SK-N-SH treated with all-trans-retinoic acid at 6 μM for 48 hours (cell line): ENCODE measurements at regions not wholly inside any gene's neighbourhood (a gene's known extent, or its start where the extent isn't known, plus 50 kb on each side); places are given as distances from the start of the nearest gene placed in this dataset.
A peak's percentile ranks its signal among the peaks of the same experiment; 100 is the strongest.

Experiments
- ATAC-seq: fragments of 200-7000 bp; cut with Tn5 transposase; 3 replicates; pipeline ENCODE4 v1.9.1; 2020; ENCODE audit warnings: mild to moderate bottlenecking, moderate library complexity
- ARNTL ChIP-seq: fragments of 450-650 bp; formaldehyde crosslinking; IDR thresholded peaks from 2 replicates; pipeline ENCODE4 v1.5.0; 2020; ENCODE audit warnings: low read depth, mild to moderate bottlenecking, moderate library complexity, borderline replicate concordance
- BACH2 ChIP-seq: fragments of 250-450 bp; sonication (Bioruptor Pico); IDR thresholded peaks from 2 replicates; pipeline ENCODE4 v1.9.0; 2021; ENCODE audit warnings: mild to moderate bottlenecking, borderline replicate concordance
- CSDC2 ChIP-seq: fragments of 250-450 bp; sonication (Bioruptor Pico); IDR thresholded peaks from 2 replicates; pipeline ENCODE4 v1.5.0; 2020; ENCODE audit warnings: mild to moderate bottlenecking, moderate library complexity
- ESRRG ChIP-seq: fragments of 250-450 bp; sonication (Bioruptor Pico); IDR thresholded peaks from 2 replicates; pipeline ENCODE4 v1.6.1; 2021; ENCODE audit warnings: mild to moderate bottlenecking
- GLIS3 ChIP-seq: fragments of 250-450 bp; sonication (Bioruptor Pico); IDR thresholded peaks from 2 replicates; pipeline ENCODE4 v1.5.0; 2020; ENCODE audit warnings: mild to moderate bottlenecking, moderate library complexity
- ISL1 ChIP-seq: fragments of 250-450 bp; sonication (Bioruptor Pico); IDR thresholded peaks from 2 replicates; pipeline ENCODE4 v2.1.2; 2022; ENCODE audit warnings: mild to moderate bottlenecking, moderate library complexity
- OSR1 ChIP-seq: fragments of 250-450 bp; sonication (Bioruptor Pico); IDR thresholded peaks from 2 replicates; pipeline ENCODE4 v1.8.0; 2022; ENCODE audit warnings: moderate library complexity, mild to moderate bottlenecking, inconsistent platforms
- PPARA ChIP-seq: fragments of 250-450 bp; sonication (Bioruptor Pico); IDR thresholded peaks from 2 replicates; pipeline ENCODE4 v1.5.0; 2020; ENCODE audit warnings: mild to moderate bottlenecking, borderline replicate concordance
- TOX ChIP-seq: fragments of 250-450 bp; sonication (Bioruptor Pico); IDR thresholded peaks from 2 replicates; pipeline ENCODE4 v1.8.0; 2021; ENCODE audit warnings: mild to moderate bottlenecking, moderate library complexity, borderline replicate concordance
- ZFP3 ChIP-seq: fragments of 250-450 bp; sonication (Bioruptor Pico); IDR thresholded peaks from 2 replicates; pipeline ENCODE4 v1.5.0; 2020; ENCODE audit warnings: mild to moderate bottlenecking, moderate library complexity
- ZNF565 ChIP-seq: fragments of 450-650 bp; formaldehyde crosslinking; conservative IDR thresholded peaks from 2 replicates; pipeline ENCODE4 v1.5.0; 2020; ENCODE audit warnings: low read depth, mild to moderate bottlenecking, moderate library complexity
- ZNF70 ChIP-seq: fragments of 450-650 bp; formaldehyde crosslinking; IDR thresholded peaks from 2 replicates; pipeline ENCODE4 v1.5.0; 2020; ENCODE audit warnings: mild to moderate bottlenecking, moderate library complexity
- ZNF8 ChIP-seq: fragments of 450-650 bp; formaldehyde crosslinking; IDR thresholded peaks from 2 replicates; pipeline ENCODE4 v1.5.0; 2020; ENCODE audit warnings: mild to moderate bottlenecking, moderate library complexity
- TF ChIP-seq, protein P1 (sequence below): fragments of 250-450 bp; sonication (Bioruptor Pico); IDR thresholded peaks from 2 replicates; pipeline ENCODE4 v1.5.1; 2021; ENCODE audit warnings: mild to moderate bottlenecking, moderate library complexity
- TF ChIP-seq, protein P2 (sequence below): fragments of 250-450 bp; sonication (Bioruptor Pico); IDR thresholded peaks from 2 replicates; pipeline ENCODE4 v1.8.0; 2021; ENCODE audit warnings: low read depth, mild to moderate bottlenecking, moderate library complexity, borderline replicate concordance
- TF ChIP-seq, protein P3 (sequence below): fragments of 250-450 bp; sonication (Bioruptor Pico); IDR thresholded peaks from 2 replicates; pipeline ENCODE4 v1.5.1; 2020; ENCODE audit warnings: low read depth, mild to moderate bottlenecking, moderate library complexity
- TF ChIP-seq, protein P4 (sequence below): fragments of 250-450 bp; sonication (Bioruptor Pico); IDR thresholded peaks from 2 replicates; pipeline ENCODE4 v1.5.0; 2020; ENCODE audit warnings: mild to moderate bottlenecking, moderate library complexity
- TF ChIP-seq, protein P5 (sequence below): fragments of 250-450 bp; sonication (Bioruptor Pico); IDR thresholded peaks from 2 replicates; pipeline ENCODE4 v1.8.0; 2020; ENCODE audit warnings: mild to moderate bottlenecking, moderate library complexity, borderline replicate concordance

DNA sequence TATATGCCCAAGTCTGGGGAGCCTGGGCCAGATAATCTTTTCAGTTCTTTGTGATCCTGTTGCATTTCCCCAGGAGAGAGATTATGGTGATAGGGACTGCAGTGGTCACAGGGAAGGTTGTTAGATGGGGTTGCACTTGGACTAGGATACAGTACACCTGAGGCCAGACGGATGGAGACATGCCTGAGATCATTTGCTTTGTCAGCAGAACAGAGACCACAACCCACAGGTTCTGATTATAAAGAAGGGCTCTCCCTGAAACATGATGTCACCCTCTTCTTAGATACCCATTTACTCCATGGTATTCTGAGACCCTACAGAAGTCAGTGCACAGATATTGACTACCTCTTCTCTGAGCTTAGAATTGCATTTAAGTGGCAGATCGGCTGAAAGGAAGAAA lies 200.9 kb upstream of the IGF1 start (continued):
- TF ChIP-seq, protein P1, sequence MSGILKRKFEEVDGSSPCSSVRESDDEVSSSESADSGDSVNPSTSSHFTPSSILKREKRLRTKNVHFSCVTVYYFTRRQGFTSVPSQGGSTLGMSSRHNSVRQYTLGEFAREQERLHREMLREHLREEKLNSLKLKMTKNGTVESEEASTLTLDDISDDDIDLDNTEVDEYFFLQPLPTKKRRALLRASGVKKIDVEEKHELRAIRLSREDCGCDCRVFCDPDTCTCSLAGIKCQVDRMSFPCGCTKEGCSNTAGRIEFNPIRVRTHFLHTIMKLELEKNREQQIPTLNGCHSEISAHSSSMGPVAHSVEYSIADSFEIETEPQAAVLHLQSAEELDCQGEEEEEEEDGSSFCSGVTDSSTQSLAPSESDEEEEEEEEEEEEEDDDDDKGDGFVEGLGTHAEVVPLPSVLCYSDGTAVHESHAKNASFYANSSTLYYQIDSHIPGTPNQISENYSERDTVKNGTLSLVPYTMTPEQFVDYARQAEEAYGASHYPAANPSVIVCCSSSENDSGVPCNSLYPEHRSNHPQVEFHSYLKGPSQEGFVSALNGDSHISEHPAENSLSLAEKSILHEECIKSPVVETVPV, result no peak

DNA sequence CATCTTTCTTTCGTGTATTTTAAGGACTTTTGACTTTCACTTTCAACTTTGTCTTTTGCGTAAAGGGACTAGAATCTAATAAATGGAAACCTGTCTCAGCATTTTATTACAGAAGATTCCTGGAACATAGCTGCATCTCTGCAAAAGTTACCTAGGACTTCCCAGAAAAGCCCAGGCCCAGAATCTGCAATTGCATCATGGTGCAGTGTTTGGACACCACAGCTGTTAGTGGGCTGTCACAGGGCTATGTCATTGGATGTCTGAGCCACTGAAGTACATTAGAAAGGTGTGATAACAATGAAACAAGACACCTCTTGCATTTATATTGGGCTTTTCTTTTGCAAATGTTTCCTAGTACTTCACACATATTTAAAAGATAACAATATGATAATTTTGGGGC lies 199.9 kb upstream of the IGF1 start:
- ATAC-seq, result no peak
- TF ChIP-seq, protein P2, sequence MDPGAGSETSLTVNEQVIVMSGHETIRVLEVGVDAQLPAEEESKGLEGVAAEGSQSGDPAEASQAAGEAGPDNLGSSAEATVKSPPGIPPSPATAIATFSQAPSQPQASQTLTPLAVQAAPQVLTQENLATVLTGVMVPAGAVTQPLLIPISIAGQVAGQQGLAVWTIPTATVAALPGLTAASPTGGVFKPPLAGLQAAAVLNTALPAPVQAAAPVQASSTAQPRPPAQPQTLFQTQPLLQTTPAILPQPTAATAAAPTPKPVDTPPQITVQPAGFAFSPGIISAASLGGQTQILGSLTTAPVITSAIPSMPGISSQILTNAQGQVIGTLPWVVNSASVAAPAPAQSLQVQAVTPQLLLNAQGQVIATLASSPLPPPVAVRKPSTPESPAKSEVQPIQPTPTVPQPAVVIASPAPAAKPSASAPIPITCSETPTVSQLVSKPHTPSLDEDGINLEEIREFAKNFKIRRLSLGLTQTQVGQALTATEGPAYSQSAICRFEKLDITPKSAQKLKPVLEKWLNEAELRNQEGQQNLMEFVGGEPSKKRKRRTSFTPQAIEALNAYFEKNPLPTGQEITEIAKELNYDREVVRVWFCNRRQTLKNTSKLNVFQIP, result no peak
- no peak for TF ChIP-seq GLIS3 (CRISPR knock-in tag)
- no peak for TF ChIP-seq CSDC2 (CRISPR knock-in tag)
- TF ChIP-seq, protein P1, result no peak

DNA sequence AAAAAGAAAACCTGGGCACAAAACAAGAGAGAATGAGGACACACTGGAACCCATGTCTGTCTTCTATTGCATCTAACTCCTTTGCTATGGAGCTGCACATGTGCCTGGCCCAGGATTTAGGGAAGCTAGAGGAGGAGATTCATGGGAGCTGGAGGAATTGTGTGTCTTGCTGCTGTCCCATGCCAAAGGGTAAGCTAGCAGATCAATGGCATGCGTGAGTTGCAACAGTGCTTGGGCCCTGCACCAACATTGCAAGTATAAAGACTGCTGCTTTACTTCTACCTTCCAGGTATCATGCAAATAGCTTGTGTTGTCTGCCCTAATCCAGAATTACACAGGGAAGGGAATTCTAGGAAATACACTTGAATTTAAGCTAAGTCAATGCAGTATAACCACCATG lies 196.4 kb upstream of the IGF1 start:
- ATAC-seq, result no peak
- TF ChIP-seq PPARA (no peak), ZNF565 (CRISPR knock-in tag) (no peak), GLIS3 (CRISPR knock-in tag) (no peak), BACH2 (no peak)
- TF ChIP-seq, all 23 proteins: peak for 0

DNA sequence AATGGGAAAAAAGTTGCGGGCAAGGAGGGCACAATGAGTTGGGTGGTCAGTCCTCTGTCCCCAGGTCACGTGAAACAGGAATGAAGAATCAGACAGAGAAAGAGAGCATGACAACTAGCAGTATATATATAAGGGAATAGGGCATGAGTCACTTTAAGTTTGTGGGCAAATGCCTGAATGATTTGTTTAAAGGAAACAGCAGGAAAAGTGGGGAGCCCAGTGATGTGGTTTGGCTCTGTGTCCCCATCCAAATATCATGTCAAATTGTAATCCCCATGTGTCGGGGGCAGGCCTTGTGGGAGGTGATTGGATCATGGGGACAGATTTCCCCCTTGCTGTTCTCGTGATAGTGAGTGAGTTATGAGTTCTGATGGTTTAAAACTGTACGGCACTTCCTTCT lies 195.3 kb upstream of the IGF1 start:
- ATAC-seq, result peak; percentile 46; the same call in 2 of the 3 replicates
- no peak for TF ChIP-seq ARNTL
- TF ChIP-seq, protein P3, sequence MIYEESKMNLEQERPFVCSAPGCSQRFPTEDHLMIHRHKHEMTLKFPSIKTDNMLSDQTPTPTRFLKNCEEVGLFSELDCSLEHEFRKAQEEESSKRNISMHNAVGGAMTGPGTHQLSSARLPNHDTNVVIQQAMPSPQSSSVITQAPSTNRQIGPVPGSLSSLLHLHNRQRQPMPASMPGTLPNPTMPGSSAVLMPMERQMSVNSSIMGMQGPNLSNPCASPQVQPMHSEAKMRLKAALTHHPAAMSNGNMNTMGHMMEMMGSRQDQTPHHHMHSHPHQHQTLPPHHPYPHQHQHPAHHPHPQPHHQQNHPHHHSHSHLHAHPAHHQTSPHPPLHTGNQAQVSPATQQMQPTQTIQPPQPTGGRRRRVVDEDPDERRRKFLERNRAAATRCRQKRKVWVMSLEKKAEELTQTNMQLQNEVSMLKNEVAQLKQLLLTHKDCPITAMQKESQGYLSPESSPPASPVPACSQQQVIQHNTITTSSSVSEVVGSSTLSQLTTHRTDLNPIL, result no peak
- TF ChIP-seq ZNF565 (CRISPR knock-in tag), result no peak
- TF ChIP-seq, protein P1, result no peak
- TF ChIP-seq ZNF70 (CRISPR knock-in tag), result no peak
- TF ChIP-seq GLIS3 (CRISPR knock-in tag), result no peak
- TF ChIP-seq ZFP3 (CRISPR knock-in tag), result no peak
- TF ChIP-seq, protein P4, sequence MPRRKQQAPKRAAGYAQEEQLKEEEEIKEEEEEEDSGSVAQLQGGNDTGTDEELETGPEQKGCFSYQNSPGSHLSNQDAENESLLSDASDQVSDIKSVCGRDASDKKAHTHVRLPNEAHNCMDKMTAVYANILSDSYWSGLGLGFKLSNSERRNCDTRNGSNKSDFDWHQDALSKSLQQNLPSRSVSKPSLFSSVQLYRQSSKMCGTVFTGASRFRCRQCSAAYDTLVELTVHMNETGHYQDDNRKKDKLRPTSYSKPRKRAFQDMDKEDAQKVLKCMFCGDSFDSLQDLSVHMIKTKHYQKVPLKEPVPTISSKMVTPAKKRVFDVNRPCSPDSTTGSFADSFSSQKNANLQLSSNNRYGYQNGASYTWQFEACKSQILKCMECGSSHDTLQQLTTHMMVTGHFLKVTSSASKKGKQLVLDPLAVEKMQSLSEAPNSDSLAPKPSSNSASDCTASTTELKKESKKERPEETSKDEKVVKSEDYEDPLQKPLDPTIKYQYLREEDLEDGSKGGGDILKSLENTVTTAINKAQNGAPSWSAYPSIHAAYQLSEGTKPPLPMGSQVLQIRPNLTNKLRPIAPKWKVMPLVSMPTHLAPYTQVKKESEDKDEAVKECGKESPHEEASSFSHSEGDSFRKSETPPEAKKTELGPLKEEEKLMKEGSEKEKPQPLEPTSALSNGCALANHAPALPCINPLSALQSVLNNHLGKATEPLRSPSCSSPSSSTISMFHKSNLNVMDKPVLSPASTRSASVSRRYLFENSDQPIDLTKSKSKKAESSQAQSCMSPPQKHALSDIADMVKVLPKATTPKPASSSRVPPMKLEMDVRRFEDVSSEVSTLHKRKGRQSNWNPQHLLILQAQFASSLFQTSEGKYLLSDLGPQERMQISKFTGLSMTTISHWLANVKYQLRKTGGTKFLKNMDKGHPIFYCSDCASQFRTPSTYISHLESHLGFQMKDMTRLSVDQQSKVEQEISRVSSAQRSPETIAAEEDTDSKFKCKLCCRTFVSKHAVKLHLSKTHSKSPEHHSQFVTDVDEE, result no peak
- TF ChIP-seq BACH2, result no peak
- TF ChIP-seq, protein P5, sequence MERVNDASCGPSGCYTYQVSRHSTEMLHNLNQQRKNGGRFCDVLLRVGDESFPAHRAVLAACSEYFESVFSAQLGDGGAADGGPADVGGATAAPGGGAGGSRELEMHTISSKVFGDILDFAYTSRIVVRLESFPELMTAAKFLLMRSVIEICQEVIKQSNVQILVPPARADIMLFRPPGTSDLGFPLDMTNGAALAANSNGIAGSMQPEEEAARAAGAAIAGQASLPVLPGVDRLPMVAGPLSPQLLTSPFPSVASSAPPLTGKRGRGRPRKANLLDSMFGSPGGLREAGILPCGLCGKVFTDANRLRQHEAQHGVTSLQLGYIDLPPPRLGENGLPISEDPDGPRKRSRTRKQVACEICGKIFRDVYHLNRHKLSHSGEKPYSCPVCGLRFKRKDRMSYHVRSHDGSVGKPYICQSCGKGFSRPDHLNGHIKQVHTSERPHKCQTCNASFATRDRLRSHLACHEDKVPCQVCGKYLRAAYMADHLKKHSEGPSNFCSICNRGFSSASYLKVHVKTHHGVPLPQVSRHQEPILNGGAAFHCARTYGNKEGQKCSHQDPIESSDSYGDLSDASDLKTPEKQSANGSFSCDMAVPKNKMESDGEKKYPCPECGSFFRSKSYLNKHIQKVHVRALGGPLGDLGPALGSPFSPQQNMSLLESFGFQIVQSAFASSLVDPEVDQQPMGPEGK, result no peak
- TF ChIP-seq, all 23 proteins: peak for 0

DNA sequence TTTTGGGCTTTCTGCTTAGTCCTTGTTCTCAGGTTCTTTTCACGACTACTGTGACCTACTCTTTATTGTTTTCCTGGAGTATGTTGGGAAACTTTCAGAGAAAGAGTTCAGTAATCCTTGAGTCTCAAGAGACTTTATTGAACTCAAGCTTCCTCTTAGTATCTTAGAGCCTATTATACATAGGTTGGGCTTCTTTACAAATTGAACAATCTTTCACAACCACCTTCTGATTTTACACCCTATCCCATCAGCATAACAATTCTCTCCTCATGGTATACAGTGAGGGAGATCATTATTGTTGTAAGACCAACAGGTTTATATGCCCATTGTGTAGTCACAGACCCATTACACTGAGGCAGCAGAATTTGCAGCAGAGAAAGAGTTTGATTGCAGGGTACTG lies 193.2 kb upstream of the IGF1 start:
- ATAC-seq, result no peak
- TF ChIP-seq BACH2, result no peak
- no peak for TF ChIP-seq ZNF8 (CRISPR knock-in tag)
- no peak for TF ChIP-seq ESRRG (CRISPR knock-in tag)
- TF ChIP-seq OSR1 (CRISPR knock-in tag), result no peak
- TF ChIP-seq ZNF70 (CRISPR knock-in tag), result no peak
- TF ChIP-seq, protein P5, result no peak
- no peak for TF ChIP-seq TOX (CRISPR knock-in tag)
- no peak for TF ChIP-seq ISL1 (CRISPR knock-in tag)
